Fibroblast of villous mesenchyme (primary cell): ENCODE measurements at regions not wholly inside any gene's neighbourhood (a gene's known extent, or its start where the extent isn't known, plus 50 kb on each side); places are given as distances from the start of the nearest gene placed in this dataset.

Experiments used
- DNase-seq: peaks from one replicate; pipeline ENCODE4 v3.0.0-alpha.2; 2010; ENCODE audit warnings: low read depth
- H3K4me3 ChIP-seq: 2 replicates; pipeline ENCODE4 v1.5.1; 2011; ENCODE audit warnings: low read depth, mild to moderate bottlenecking, low read length
- TF ChIP-seq, protein P1 (sequence below): IDR thresholded peaks from 2 replicates; pipeline ENCODE4 v1.5.1; 2012; ENCODE audit warnings: low read depth, mild to moderate bottlenecking, low read length; ENCODE audit not compliant: insufficient read depth

DNA sequence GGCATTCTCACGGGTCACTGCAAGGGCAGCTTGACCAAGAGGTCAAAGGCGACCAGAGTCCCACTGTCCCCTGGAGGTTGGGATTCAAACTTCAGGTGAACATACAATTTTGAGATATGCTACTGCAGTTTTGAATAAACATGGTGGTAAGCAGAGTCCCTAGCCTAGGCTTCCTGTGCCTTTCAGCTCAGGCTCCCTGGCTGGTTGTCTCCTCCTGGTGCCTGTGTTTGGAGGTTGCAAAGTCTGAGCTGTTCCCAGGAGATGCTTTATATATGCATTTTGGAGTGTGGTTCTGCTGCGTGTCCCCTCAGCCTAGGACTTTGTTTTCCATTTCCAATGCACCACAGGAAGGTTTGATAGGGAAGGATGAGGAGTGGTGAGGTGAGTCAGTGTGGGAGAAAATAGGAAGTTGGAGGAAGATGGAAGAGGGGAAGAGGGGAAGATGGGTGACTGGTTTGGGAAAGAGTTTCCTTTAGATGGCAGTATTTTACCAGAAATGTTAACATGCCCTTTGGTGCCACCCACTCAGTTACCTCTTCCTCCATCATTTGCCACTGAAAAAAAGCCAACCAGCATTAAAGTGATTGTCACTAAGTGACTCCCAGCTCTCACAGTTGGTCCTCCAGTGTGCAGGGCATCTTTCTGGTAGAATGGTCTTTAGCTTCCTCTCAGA, 211.7 kb upstream of the AGTR2 start:
- DNase-seq, result no peak
- TF ChIP-seq, protein P1, sequence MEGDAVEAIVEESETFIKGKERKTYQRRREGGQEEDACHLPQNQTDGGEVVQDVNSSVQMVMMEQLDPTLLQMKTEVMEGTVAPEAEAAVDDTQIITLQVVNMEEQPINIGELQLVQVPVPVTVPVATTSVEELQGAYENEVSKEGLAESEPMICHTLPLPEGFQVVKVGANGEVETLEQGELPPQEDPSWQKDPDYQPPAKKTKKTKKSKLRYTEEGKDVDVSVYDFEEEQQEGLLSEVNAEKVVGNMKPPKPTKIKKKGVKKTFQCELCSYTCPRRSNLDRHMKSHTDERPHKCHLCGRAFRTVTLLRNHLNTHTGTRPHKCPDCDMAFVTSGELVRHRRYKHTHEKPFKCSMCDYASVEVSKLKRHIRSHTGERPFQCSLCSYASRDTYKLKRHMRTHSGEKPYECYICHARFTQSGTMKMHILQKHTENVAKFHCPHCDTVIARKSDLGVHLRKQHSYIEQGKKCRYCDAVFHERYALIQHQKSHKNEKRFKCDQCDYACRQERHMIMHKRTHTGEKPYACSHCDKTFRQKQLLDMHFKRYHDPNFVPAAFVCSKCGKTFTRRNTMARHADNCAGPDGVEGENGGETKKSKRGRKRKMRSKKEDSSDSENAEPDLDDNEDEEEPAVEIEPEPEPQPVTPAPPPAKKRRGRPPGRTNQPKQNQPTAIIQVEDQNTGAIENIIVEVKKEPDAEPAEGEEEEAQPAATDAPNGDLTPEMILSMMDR, result no peak
- no peak overlapping the region for H3K4me3 ChIP-seq

DNA sequence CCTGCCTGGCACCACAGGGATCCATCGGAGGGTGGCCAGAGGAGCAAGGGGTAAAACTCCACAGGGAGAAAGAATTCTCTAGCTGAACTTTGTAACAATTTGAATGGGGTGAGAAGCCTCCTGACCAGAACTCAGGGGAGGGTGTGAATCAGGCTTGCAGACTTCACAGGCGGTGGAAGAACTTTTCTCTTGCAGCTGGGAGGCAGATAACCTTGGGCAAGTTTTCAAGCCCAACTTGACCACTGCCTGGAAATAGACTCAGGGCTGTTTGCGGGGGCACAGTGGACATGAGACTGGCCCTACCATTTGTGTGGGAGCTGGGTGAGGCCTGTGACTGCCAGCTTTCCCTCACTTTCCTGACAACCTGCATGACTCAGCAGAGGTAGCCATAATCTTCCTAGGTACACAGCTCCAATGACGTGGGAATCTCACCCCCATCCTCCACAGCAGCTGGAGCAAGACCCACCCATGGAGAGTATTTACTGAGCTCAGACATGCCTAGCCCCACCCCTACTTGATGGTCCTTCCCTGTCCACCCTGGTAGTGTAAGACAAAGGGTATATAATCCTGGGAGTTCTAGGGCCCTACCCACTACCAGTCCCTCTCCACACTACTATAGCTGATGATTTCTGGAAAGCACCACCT, 210.0 kb upstream of the AGTR2 start:
- TF ChIP-seq, protein P1, result no peak
- DNase-seq, result no peak
- H3K4me3 ChIP-seq, result no peak overlapping the region

DNA sequence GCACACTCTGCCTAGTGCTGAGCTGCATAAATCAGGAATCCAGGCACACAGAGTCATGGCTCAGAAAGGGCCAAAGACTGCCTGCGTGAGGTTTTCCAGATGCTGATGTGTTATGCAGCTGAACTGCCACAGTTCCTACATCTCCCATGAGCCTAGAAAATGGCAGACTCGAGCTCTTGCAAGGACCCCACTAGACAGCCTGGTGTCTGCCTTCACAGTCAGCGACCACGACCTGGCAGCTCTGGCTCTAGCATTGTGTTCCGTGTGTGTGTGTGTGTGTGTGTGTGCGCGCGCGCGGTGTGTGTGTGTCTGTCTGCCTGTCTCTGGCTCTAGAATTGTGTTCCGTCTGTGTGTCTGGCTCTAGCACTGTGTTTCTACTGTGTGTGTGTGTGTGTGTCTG, 203.6 kb upstream of the AGTR2 start:
- no peak overlapping the region for H3K4me3 ChIP-seq
- TF ChIP-seq, protein P1, result no peak
- DNase-seq, result no peak

DNA sequence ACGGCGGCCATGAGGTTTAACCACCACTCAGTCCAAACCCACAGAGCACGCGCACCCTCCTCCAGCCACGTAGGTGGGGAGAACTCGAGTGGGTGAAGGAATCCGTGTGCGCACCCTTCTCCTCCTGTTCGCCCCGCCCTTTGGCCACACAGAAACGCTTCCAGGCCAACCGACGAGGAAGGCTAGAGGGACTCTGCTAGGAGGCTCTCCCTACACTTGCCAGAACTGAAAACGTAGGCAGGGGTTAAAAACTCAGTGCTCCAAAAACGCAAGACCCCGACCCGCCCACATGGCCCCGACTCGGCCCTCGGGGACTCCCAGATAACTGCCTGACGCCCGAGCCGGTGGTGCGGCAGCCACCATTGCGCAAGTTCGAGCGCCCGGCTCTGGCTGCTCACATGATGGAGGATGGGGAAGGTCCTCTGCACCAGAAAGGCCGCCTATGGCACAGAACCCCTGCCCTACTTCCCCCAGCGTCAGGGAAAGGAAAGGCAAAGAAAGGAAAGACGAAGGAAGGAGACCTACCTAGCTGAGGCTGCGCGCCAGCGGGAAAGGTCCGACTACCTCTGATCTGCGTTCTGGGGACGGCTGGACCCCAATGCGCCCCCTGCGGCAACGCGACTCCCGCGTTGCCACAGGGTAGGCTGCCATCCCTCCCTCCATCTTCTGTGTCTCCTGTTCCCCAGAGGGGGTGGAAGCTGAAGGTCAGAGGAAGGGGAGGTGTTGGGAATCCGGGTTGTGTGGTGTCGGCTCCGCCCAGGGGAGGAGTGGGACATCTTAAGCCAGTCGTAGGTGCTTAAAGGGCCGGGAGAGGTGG, 201.9 kb upstream of the AGTR2 start:
- peak; percentile 14 for DNase-seq
- peak overlapping the region; percentile 52 for H3K4me3 ChIP-seq
- TF ChIP-seq, protein P1, result no peak

DNA sequence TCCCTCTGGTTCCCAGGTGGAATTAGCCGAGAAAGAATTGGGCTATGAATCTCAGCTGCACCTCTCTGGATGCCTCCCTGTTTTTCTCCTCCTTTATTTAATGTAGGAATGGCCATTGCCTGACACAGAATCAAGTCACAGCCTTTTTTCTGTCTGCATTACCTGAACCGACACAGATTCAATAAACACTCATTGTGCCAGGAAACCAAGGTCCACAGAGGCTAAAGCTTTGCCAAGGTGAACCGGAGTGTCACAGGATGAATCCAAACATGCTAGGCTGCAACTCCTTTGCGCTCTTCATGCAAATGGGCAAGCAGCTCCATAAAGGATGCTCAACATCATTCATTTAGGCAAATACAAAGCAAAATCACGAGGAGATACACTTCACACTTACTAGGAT, 199.8 kb upstream of the AGTR2 start:
- no peak overlapping the region for H3K4me3 ChIP-seq
- TF ChIP-seq, protein P1, result no peak
- no peak for DNase-seq

DNA sequence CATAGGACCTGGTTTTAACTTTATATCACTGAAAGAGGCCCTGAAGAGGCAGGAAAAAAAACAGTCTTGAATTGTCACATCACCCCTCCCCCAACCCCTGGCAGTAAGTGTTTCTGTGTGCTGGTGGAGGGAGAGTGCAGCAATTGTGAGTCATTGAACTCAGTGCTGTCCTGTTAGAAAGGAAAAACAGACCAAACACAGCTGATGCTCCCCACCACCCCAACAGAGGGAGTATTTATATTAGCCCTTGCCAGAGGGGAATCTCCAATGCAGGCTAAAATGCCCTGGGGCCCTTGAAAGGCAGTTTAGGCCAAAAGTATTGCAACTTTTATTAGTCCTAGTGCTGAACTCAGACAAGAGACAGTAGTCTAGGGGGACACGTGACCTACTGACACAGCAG, 197.8 kb upstream of the AGTR2 start:
- DNase-seq, result no peak
- TF ChIP-seq, protein P1, result no peak
- H3K4me3 ChIP-seq, result no peak overlapping the region
